Stomach (tissue), 4 donors: ENCODE measurements at regions not wholly inside any gene's neighbourhood (a gene's known extent, or its start where the extent isn't known, plus 50 kb on each side); places are given as distances from the start of the nearest gene placed in this dataset.

Experiments
- CTCF ChIP-seq, 7 experiments: fragments of 450-650 bp in 4 of 7; fragments of 200-600 bp in 3 of 7; sonication (generic) in 3 of 7; IDR thresholded peaks; one replicate each; pipeline ENCODE4 v1.5.1; 2016 to 2019; ENCODE audit warnings: antibody characterized with exemption in 7 of 7, control low read depth in 2 of 7, mild to moderate bottlenecking in 1 of 7
- POLR2A ChIP-seq, 4 donors: fragments of 450-650 bp; IDR thresholded peaks; one replicate each; pipeline ENCODE4 v1.6.1; 2016; ENCODE audit warnings: antibody characterized with exemption in 4 of 4, control low read depth in 2 of 4, mild to moderate bottlenecking in 1 of 4, moderate library complexity in 1 of 4
- POLR2AphosphoS5 ChIP-seq, 3 donors: sonication (generic); formaldehyde crosslinking; IDR thresholded peaks; one replicate each; pipeline ENCODE4 v1.6.1; 2016; ENCODE audit warnings: antibody characterized with exemption in 3 of 3

- no peak for TF ChIP-seq POLR2AphosphoS5 (IDR thresholded peaks at IDR 0.05)
- no peak for TF ChIP-seq CTCF (IDR thresholded peaks at IDR 0.05)
- no peak for TF ChIP-seq POLR2A (IDR thresholded peaks at IDR 0.05)
Measured at GRCh38 chr12:4974217-4974616, 64.5 kb downstream of the KCNA1 start.
